ENCODE measurements at regions not wholly inside any gene's neighbourhood (a gene's known extent, or its start where the extent isn't known, plus 50 kb on each side); places are given as distances from the start of the nearest gene placed in this dataset.
"Not testable (repeated sequence)": the region's sequence is repeated elsewhere in the genome, so short reads cannot be mapped to it uniquely, and the experiment has no call there.

- no peaks in the 10 kb centered on the region for H3K9me3 ChIP-seq (ENCODE audit: insufficient read depth, low read length)
- H3K27me3 ChIP-seq (ENCODE audit: low read depth, low read length) = no peaks in the 10 kb centered on the region
Observed at GRCh38 chrX:86964321-86964720, 553.3 kb upstream of the KLHL4 start.

DNA sequence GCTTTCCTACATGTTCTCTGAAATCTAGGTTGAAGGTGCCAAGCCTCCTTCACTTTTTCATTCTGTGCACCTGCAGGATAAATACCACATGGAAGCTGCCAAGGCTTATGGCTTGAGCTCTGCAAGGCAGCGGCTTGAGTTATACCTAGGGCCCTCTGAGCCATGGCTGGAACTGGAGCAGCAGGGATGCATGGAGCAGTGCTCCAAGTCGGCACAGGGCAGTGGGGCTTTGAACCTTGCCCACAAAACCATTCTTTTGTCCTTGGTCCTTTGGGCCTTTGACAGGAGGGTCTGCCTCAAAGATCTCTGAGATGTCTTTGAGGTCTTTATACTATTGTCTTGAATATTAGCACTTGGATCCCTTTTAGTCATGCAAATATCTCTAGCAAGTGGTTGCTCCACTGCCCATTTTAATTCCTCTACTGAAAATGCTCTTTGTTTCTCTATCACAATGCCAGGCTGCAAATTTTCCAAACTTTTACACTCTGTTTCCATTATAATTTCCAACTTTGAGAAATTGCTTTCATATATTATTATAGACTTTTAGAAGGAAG, 536.2 kb upstream of the KLHL4 start:
- no peak overlapping the region for H3K9ac ChIP-seq (ENCODE audit: low read length)
- no peaks in the 10 kb centered on the region for H4K20me1 ChIP-seq (ENCODE audit: insufficient read depth, low read length)
- H3K27ac ChIP-seq (ENCODE audit: low read length) = no peak overlapping the region
- no peaks in the 10 kb centered on the region for H3K4me1 ChIP-seq (ENCODE audit: low read length)
- no peak overlapping the region for H3K4me2 ChIP-seq (ENCODE audit: low read length)
- no peaks in the 10 kb centered on the region for H3K79me2 ChIP-seq (ENCODE audit: low read length)
- no peaks in the 10 kb centered on the region for H3K36me3 ChIP-seq (replicated peaks; ENCODE audit: low read depth, low read length)
- H2AFZ ChIP-seq (ENCODE audit: low read depth, low read length) = no peak overlapping the region
- no peak for TF ChIP-seq EZH2phosphoT487 (IDR thresholded peaks at IDR 0.05; ENCODE audit: low read depth)
- TF ChIP-seq, protein P1, sequence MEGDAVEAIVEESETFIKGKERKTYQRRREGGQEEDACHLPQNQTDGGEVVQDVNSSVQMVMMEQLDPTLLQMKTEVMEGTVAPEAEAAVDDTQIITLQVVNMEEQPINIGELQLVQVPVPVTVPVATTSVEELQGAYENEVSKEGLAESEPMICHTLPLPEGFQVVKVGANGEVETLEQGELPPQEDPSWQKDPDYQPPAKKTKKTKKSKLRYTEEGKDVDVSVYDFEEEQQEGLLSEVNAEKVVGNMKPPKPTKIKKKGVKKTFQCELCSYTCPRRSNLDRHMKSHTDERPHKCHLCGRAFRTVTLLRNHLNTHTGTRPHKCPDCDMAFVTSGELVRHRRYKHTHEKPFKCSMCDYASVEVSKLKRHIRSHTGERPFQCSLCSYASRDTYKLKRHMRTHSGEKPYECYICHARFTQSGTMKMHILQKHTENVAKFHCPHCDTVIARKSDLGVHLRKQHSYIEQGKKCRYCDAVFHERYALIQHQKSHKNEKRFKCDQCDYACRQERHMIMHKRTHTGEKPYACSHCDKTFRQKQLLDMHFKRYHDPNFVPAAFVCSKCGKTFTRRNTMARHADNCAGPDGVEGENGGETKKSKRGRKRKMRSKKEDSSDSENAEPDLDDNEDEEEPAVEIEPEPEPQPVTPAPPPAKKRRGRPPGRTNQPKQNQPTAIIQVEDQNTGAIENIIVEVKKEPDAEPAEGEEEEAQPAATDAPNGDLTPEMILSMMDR (IDR thresholded peaks at IDR 0.05; ENCODE audit: low read depth, low read length) = no peak
- no peak overlapping the region for H3K4me3 ChIP-seq (ENCODE audit: low read length)
- H3K9me3 ChIP-seq (ENCODE audit: insufficient read depth, low read length) = no peaks in the 10 kb centered on the region
- no peaks in the 10 kb centered on the region for H3K27me3 ChIP-seq (ENCODE audit: low read depth, low read length)

More at GRCh38 chrX:86964321-86964720, 553.3 kb upstream of the KLHL4 start:
- Histone ChIP-seq H3K79me2 (ENCODE audit: low read length) (no peaks in the 10 kb centered on the region), H3K4me2 (ENCODE audit: low read length) (no peak overlapping the region), H2AFZ (ENCODE audit: low read depth, low read length) (no peak overlapping the region), H3K36me3 (replicated peaks; ENCODE audit: low read depth, low read length) (no peaks in the 10 kb centered on the region), H3K4me1 (ENCODE audit: low read length) (no peaks in the 10 kb centered on the region), H3K4me3 (ENCODE audit: low read length) (no peak overlapping the region), H4K20me1 (ENCODE audit: insufficient read depth, low read length) (no peaks in the 10 kb centered on the region), H3K27ac (ENCODE audit: low read length) (no peak overlapping the region), H3K9ac (ENCODE audit: low read length) (no peak overlapping the region)
- TF ChIP-seq, protein P1 (IDR thresholded peaks at IDR 0.05; ENCODE audit: low read depth, low read length) = no peak
- no peak for TF ChIP-seq EZH2phosphoT487 (IDR thresholded peaks at IDR 0.05; ENCODE audit: low read depth)

DNA sequence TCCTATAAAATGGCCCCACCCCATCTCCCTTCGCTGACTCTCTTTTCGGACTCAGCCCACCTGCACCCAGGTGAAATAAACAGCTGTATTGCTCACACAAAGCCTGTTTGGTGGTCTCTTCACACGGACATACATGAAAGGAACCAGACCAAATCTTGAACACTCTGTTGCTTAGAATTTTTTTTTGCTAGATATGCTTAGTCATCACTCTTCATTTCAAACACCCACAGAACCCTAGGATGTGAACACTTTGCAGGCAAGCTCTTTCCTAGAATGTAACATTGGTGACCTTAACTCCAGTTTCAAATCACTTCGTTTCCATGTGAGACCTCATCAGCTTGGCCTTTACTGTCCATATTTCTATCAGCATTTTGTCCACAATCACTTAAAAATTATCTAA, 530.3 kb upstream of the KLHL4 start:
- H3K9ac ChIP-seq (ENCODE audit: low read length); H2AFZ ChIP-seq (ENCODE audit: low read depth, low read length); H3K79me2 ChIP-seq (ENCODE audit: low read length); H3K4me1 ChIP-seq (ENCODE audit: low read length); H3K9me3 ChIP-seq (ENCODE audit: insufficient read depth, low read length); H4K20me1 ChIP-seq (ENCODE audit: insufficient read depth, low read length); H3K36me3 ChIP-seq (replicated peaks; ENCODE audit: low read depth, low read length); H3K27ac ChIP-seq (ENCODE audit: low read length); H3K27me3 ChIP-seq (ENCODE audit: low read depth, low read length); H3K4me3 ChIP-seq (ENCODE audit: low read length); H3K4me2 ChIP-seq (ENCODE audit: low read length): not testable (repeated sequence)

DNA sequence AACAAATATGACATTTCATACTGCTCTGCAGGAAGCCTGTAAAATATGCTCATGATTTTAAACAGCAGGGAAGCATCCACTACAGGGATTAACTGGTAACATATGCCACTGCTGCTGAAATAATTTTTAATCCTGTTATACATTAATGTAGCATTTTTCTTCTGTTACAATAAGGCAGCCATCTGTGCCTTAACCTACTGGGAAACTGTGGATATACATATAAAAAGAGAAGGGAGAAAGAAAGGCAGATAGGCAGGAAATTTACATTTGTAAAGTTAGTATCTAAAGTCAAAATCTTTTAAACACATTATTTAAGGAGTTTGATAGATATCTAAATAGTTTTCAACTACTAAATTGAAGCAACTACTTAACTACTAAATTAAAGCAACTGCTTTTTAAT, 514.6 kb upstream of the KLHL4 start:
- Histone ChIP-seq H3K4me3 (ENCODE audit: low read length) (no peak overlapping the region), H3K36me3 (replicated peaks; ENCODE audit: low read depth, low read length) (no peaks in the 10 kb centered on the region)

More for the DNA sequence above, 514.6 kb upstream of the KLHL4 start:
- no peaks in the 10 kb centered on the region for H3K9me3 ChIP-seq (ENCODE audit: insufficient read depth, low read length)
- no peak overlapping the region for H3K4me2 ChIP-seq (ENCODE audit: low read length)
- H3K9ac ChIP-seq (ENCODE audit: low read length) = no peak overlapping the region
- no peaks in the 10 kb centered on the region for H3K27me3 ChIP-seq (ENCODE audit: low read depth, low read length)
- TF ChIP-seq, protein P1 (IDR thresholded peaks at IDR 0.05; ENCODE audit: low read depth, low read length) = no peak
- no peak for TF ChIP-seq EZH2phosphoT487 (IDR thresholded peaks at IDR 0.05; ENCODE audit: low read depth)
- no peak overlapping the region for H3K27ac ChIP-seq (ENCODE audit: low read length)
- no peaks in the 10 kb centered on the region for H3K4me1 ChIP-seq (ENCODE audit: low read length)
- no peak overlapping the region for H2AFZ ChIP-seq (ENCODE audit: low read depth, low read length)
- H3K79me2 ChIP-seq (ENCODE audit: low read length) = no peaks in the 10 kb centered on the region
- no peaks in the 10 kb centered on the region for H4K20me1 ChIP-seq (ENCODE audit: insufficient read depth, low read length)
